Activated CD8-positive, alpha-beta memory T cell treated with anti-CD3 and anti-CD28 coated beads, Interleukin-2, amount 50 U/mL, for 24 hours (primary cell): ENCODE measurements at regions not wholly inside any gene's neighbourhood (a gene's known extent, or its start where the extent isn't known, plus 50 kb on each side); places are given as distances from the start of the nearest gene placed in this dataset.

ENCODE experiments used
- DNase-seq: peaks from one replicate; pipeline ENCODE4 v3.0.0-alpha.2; 2020; ENCODE audit errors: extremely low read depth

GRCh38 chr9:117860849-117861248 is 156.6 kb downstream of the TLR4 start:
- no peak for DNase-seq

- DNase-seq: no peak
These were observed 160.3 kb downstream of the TLR4 start for GRCh38 chr9:117864385-117865057.

GRCh38 chr9:117868594-117868993 is 164.4 kb downstream of the TLR4 start:
- DNase-seq: no peak

- DNase-seq: no peak
These were observed 165.1 kb downstream of the TLR4 start for GRCh38 chr9:117869287-117869686.

GRCh38 chr9:117869712-117870111 is 165.5 kb downstream of the TLR4 start:
- no peak for DNase-seq

- no peak for DNase-seq
These were observed 169.5 kb downstream of the TLR4 start for GRCh38 chr9:117873664-117874063.

- DNase-seq: no peak
These were observed 171.7 kb downstream of the TLR4 start for GRCh38 chr9:117875886-117876285.

DNA sequence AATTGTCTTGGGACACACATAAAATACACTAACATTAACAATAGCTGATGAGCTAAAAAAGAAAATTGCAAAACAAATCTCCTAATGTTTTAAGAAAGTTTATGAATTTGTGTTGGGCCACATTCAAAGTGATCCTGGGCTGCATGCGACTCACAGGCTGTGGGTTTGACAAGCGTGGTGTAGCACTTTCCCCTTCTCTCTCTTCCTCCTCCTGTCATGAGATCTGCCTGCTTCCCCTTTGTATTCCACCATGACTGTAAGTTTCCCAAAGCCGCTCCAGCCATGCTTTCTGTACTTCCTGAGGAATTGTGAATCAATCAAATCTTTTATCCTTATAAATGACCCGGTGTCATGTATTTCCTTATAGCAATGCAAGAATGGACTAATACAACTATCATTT is 178.0 kb downstream of the TLR4 start:
- no peak for DNase-seq

DNA sequence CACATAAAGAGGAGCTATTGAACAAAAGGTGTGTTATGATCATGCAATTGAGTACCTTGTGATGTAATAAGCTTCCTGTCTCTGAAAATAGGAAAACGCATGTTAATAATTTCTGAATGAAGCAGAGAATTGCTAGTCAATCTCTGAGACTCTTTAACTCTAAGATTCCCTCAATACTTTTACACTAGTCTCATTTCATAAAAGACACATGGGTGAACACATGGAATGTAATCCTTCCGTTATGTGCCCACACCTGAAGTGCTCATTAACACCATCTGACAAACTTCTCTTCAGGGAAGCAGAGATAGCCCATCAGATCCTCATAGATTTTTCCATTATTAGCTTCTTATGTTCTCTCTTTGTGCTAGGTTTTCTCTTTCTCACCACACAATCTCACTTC is 182.4 kb downstream of the TLR4 start:
- no peak for DNase-seq

DNA sequence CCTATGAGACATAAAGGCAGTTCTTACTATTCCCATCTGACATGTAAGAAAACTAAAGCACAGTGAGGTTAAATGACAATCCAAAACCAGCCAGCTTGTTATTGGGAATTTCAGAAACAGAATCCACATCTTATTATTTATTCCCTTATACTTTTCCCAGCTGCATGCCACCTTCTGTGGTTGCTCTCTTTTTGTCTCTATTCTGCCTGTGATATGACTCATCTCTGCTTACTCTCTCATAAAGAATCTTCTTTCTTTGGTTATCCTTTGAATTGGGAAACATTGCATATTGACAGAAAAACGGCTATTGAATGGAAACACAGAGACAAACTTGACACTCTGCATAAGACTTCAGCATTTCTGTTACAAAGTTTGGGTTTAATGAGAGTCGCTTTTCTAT is 183.2 kb downstream of the TLR4 start:
- no peak for DNase-seq

GRCh38 chr9:117887941-117888340 is 183.7 kb downstream of the TLR4 start:
- DNase-seq: no peak

DNA sequence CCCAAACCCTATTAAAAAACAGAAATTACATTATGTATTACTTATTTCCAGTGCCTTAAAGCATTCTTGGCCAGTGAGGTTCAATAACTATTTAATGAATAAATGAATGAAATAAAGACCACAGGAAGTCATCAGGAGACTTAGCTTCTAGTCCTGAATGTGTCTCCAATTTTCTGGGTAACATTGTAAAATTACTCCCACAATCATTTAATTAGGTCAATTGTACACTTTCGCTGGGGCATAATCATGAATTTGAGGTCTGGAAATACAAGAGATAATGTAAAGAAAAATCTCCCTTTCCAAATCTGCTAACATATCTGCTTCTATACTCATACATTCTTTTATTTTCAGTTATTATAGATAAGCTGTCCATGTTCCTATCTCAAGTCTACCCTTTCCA is 199.2 kb downstream of the TLR4 start:
- no peak for DNase-seq

DNA sequence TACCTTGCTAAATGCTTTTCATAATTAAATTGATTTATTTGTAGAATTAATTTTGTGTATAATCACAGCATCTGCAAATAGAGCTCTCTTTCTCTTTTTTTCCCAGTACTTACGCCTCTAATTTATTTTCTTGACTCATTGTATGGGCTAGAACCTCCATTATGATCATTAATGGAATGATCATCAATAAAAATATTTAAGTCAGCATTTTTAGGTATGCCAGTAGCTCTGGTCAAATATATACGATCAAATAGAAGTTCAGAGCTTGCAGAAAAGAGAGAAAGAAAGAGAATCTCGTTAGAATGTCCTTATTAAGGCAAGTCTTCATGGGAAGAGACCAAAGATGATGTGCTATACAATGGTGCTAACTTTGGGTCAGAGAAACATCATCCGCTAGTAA is 202.6 kb downstream of the TLR4 start:
- no peak for DNase-seq

GRCh38 chr9:117907420-117907819 is 203.2 kb downstream of the TLR4 start:
- no peak for DNase-seq

- no peak for DNase-seq
These were observed 212.1 kb downstream of the TLR4 start for GRCh38 chr9:117916291-117916690.

GRCh38 chr9:117917873-117918272 is 213.7 kb downstream of the TLR4 start:
- no peak for DNase-seq

- DNase-seq: no peak
These were observed 215.3 kb downstream of the TLR4 start for GRCh38 chr9:117919538-117919937.

DNA sequence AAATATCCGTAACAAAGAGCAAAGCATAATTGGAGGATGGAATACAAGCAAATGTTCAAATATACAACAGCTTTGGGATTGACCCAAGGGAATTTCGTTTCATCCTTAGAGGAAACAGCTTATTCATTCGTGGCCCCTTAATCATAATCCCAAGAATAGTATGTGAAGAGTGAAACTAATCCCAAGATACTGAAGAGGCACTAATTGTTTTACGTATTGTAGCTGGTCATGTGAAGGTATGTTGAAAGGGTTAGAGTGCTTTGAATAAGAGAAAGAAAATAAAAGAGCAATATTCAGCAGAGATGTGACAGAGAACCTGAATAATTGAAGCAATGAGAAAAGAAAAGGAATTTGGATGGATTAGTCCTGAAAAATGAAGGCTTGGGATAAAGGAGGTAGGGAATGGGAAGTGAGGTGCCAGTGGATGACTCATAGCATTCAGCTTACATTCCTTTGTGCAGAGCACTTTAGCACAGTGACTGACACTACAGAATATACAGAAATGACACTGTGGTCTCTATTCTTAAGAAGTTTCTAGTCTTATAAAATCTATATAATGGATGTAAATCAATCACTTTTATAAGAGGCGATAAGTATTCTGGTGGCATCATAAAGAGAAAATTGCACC is 221.9 kb downstream of the TLR4 start:
- no peak for DNase-seq

DNA sequence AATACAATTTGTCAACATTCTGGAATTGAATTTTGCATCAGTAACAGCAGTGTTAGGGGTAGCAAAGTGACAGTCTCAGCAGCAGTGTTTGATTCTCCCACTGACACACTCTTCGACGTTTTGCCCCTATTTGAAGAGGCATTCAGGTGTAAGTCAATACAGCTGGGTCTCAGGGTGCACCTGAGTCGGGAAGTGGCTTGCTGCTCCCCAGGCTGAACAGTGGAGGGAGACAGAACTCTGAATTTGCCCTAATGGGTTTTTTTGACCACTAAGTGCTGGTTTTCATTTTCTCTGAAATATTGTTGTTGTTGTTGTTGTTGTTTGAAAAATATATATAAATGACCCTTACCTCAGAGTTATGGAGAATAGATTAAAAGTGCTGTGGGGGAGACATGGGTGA is 223.2 kb downstream of the TLR4 start:
- no peak for DNase-seq

- no peak for DNase-seq
These were observed 225.7 kb downstream of the TLR4 start for GRCh38 chr9:117929868-117930267.

DNA sequence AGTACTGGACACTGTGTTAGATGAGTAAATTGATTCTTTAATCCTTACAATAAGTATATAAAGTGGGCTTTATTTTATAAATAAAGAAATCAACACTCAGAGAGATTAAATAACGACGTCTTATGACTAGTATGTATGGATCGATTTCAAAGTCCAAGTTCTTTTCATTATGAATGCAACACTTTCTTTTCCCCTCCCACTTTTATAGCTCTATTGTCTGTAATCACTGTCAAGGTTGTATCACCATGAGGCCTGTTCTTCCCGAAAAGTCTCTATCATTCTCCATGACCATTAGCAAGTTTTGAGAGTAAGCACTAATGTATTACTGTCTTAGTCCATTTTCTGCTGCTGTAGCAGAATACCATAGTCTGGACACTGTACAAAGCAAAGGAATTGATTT is 228.4 kb downstream of the TLR4 start:
- DNase-seq: no peak

- no peak for DNase-seq
These were observed 232.3 kb downstream of the TLR4 start for GRCh38 chr9:117936185-117937130.

DNA sequence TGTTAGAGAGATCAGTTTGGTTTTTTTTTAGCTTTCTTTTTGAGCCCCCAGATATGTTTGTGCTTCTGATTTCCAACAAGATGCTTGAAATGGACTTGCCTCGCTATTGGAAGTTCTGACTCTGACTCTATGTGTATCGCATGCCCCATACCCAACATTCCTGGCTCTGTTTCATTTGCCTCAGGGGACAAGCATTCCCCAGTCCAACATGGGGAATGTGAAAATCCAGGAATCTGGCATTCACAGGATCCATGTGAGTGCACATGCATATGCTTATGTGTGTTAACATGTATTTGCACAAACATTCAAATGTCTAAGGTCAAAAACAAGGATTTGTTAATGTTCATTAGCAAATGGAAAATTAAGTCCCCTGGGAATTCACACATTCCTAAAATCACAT is 233.9 kb downstream of the TLR4 start:
- DNase-seq: no peak
